ENCODE measurements at regions not wholly inside any gene's neighbourhood (a gene's known extent, or its start where the extent isn't known, plus 50 kb on each side); places are given as distances from the start of the nearest gene placed in this dataset.

DNA sequence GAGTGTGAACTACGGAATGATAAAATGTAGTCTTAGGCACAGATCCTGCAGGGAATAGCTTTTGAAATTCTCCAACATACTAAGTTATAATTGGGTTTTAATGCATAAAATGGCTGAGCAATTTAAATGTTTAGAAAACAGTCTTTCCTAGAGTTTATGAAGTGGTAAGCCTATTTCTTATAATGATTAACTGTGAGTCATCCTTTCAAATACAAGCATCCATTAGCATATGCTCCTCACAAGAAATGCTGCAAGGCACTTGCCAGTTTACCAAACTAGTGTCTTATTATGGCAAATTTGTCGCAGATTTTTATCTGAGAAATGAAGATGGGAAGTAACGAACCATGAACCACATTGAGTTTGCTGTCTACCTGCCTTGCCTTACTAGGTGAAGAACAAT, 101.3 kb upstream of the ESRRG start:
- DNase-seq (no peak), ATAC-seq (no peak)
- intact Hi-C loops (cut with DNase I, micrococcal nuclease), result no loop called here
- no peak overlapping the region for H3K4me3 ChIP-seq
- H3K36me3 ChIP-seq (ENCODE audit: low read depth), result no peaks in the 10 kb centered on the region
- TF ChIP-seq, protein P1, sequence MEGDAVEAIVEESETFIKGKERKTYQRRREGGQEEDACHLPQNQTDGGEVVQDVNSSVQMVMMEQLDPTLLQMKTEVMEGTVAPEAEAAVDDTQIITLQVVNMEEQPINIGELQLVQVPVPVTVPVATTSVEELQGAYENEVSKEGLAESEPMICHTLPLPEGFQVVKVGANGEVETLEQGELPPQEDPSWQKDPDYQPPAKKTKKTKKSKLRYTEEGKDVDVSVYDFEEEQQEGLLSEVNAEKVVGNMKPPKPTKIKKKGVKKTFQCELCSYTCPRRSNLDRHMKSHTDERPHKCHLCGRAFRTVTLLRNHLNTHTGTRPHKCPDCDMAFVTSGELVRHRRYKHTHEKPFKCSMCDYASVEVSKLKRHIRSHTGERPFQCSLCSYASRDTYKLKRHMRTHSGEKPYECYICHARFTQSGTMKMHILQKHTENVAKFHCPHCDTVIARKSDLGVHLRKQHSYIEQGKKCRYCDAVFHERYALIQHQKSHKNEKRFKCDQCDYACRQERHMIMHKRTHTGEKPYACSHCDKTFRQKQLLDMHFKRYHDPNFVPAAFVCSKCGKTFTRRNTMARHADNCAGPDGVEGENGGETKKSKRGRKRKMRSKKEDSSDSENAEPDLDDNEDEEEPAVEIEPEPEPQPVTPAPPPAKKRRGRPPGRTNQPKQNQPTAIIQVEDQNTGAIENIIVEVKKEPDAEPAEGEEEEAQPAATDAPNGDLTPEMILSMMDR (IDR thresholded peaks at IDR 0.05), result no peak
- no peaks in the 10 kb centered on the region for H3K9me3 ChIP-seq
- H3K4me1 ChIP-seq (ENCODE audit: low read depth), result no peaks in the 10 kb centered on the region

DNA sequence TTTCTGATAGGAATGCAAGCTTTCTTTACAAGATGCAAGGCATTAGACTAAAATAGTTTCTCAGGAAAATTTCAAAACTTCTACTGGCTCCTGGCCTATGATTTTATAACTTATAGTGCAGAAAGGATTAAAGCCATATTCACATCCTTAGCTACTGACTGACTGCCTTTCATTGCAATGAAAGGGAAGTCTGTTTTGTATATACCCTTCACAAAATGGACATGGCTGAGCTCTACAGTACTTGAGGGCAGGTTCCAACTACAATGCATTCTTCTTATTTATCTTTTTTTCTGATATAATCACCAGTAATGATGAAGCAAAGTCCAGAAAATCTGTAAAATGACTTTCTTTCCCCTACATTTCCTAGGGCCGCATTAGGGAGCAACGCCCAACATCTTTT, 100.5 kb upstream of the ESRRG start:
- no peak for DNase-seq
- no peaks in the 10 kb centered on the region for H3K36me3 ChIP-seq (ENCODE audit: low read depth)
- H3K4me1 ChIP-seq (ENCODE audit: low read depth), result no peaks in the 10 kb centered on the region
- no peaks in the 10 kb centered on the region for H3K9me3 ChIP-seq
- intact Hi-C loops (cut with DNase I, micrococcal nuclease), result no loop called here
- ATAC-seq, result no peak
- TF ChIP-seq, protein P1 (IDR thresholded peaks at IDR 0.05), result no peak
- no peak overlapping the region for H3K4me3 ChIP-seq

DNA sequence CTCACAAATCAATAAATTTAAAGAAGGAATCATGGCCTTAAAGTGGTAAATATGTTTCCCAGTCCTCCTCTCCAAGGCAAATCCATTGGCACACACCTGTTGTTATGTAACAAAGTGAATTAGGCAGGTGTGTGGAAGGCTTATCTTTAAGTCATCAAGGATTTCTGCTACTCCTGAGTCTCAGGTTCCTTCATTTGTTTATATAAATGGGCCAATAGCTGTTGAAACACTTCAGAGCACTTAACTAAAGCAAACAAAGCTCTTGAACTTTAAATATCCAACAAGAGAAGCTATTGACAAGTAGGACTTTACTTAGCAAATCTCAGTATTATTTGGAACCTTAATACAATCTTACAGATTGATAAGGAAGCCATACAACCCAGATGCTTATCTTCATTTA, 99.3 kb upstream of the ESRRG start:
- Histone ChIP-seq H3K4me1 (ENCODE audit: low read depth) (no peaks in the 10 kb centered on the region), H3K36me3 (ENCODE audit: low read depth) (no peaks in the 10 kb centered on the region), H3K9me3 (no peaks in the 10 kb centered on the region), H3K4me3 (no peak overlapping the region)
- intact Hi-C loops (cut with DNase I, micrococcal nuclease), result no loop called here
- DNase-seq (no peak), ATAC-seq (peak; percentile 45)
- TF ChIP-seq, protein P1 (IDR thresholded peaks at IDR 0.05), result no peak

DNA sequence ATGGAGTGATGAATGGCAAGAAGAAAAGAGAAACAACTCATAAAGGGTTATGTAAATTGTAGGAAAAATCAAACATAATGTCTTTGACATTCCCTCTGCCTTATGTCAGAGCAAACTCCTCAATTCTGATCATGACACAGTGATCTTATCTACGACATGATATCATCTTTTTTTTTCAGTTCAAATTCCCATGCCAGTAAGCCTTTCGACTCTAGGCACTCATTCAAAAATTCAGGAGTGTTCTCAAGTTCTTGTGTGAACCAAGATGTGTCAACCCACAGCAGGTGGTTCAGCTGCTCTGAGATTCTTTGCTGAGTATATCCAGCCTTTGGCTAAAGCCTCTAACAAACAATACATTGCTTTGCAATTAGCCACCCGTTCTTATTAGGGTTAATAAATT, 97.1 kb upstream of the ESRRG start:
- ATAC-seq (no peak), DNase-seq (no peak)
- Histone ChIP-seq H3K4me1 (ENCODE audit: low read depth) (no peaks in the 10 kb centered on the region), H3K9me3 (no peaks in the 10 kb centered on the region), H3K36me3 (ENCODE audit: low read depth) (no peaks in the 10 kb centered on the region), H3K4me3 (no peak overlapping the region)
- TF ChIP-seq, protein P1 (IDR thresholded peaks at IDR 0.05), result no peak
- intact Hi-C loops (cut with DNase I, micrococcal nuclease), result no loop called here

DNA sequence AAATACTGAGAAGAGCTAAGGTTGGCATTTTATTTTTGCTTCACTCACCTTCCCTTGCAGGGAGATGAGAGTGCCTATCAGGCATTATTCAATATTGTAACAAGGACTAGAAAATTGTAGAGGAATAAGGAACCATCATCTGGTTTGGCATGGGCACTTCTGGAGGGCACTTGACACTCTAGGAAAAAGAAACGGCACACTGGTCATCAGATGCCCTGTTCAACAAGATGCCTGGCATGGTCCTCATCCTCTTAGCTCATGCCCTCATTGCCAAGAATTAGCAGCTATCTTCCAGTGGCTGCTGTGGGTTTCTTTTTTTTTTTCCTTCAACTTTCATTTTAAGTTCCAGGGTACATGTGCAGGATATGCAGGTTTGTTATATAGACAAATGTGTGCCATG, 95.1 kb upstream of the ESRRG start:
- TF ChIP-seq, protein P1 (IDR thresholded peaks at IDR 0.05), result no peak
- H3K36me3 ChIP-seq (ENCODE audit: low read depth), result no peaks in the 10 kb centered on the region
- no peak overlapping the region for H3K4me3 ChIP-seq
- H3K4me1 ChIP-seq (ENCODE audit: low read depth), result no peaks in the 10 kb centered on the region
- intact Hi-C loops (cut with DNase I, micrococcal nuclease), result no loop called here
- H3K9me3 ChIP-seq, result no peaks in the 10 kb centered on the region
- ATAC-seq (no peak), DNase-seq (no peak)

All from mucosa of descending colon (tissue), 3 donors.